ENCODE measurements at regions not wholly inside any gene's neighbourhood (a gene's known extent, or its start where the extent isn't known, plus 50 kb on each side); places are given as distances from the start of the nearest gene placed in this dataset.

- DNase-seq (ENCODE audit: low read depth, low spot score), result peak; percentile 14
- Mint-ChIP-seq H3K27me3 (ENCODE audit: low read depth) (peaks cover 42% of the 10 kb centered on the region), H3K27ac (ENCODE audit: unreplicated experiment) (no peak overlapping the region), H3K4me1 (peaks cover 23% of the 10 kb centered on the region), H3K36me3 (ENCODE audit: low read depth) (no peaks in the 10 kb centered on the region), H3K9me3 (peaks cover 6% of the 10 kb centered on the region), H3K4me3 (no peak overlapping the region)
- no peak for TF ChIP-seq CTCF (conservative IDR thresholded peaks at IDR 0.05)
These were observed 56.5 kb upstream of the SIRPA start for GRCh38 chr20:1838556-1839279.

- DNase-seq (ENCODE audit: low read depth, low spot score), result no peak
- Mint-ChIP-seq H3K9me3 (peaks cover 6% of the 10 kb centered on the region), H3K4me1 (peaks cover 27% of the 10 kb centered on the region), H3K36me3 (ENCODE audit: low read depth) (no peaks in the 10 kb centered on the region), H3K27ac (ENCODE audit: unreplicated experiment) (no peak overlapping the region), H3K4me3 (no peak overlapping the region), H3K27me3 (ENCODE audit: low read depth) (peaks cover 61% of the 10 kb centered on the region)
- TF ChIP-seq CTCF (conservative IDR thresholded peaks at IDR 0.05), result no peak
These were observed 59.8 kb upstream of the SIRPA start for GRCh38 chr20:1835186-1836035.

GRCh38 chr20:1833728-1834726 is 61.2 kb upstream of the SIRPA start:
- Mint-ChIP-seq H3K9me3 (peaks cover 2% of the 10 kb centered on the region), H3K4me3 (no peak overlapping the region), H3K27me3 (ENCODE audit: low read depth) (peaks cover 70% of the 10 kb centered on the region), H3K36me3 (ENCODE audit: low read depth) (no peaks in the 10 kb centered on the region), H3K27ac (ENCODE audit: unreplicated experiment) (no peak overlapping the region), H3K4me1 (peaks cover 22% of the 10 kb centered on the region)
- TF ChIP-seq CTCF (conservative IDR thresholded peaks at IDR 0.05), result no peak
- no peak for DNase-seq (ENCODE audit: low read depth, low spot score)

DNA sequence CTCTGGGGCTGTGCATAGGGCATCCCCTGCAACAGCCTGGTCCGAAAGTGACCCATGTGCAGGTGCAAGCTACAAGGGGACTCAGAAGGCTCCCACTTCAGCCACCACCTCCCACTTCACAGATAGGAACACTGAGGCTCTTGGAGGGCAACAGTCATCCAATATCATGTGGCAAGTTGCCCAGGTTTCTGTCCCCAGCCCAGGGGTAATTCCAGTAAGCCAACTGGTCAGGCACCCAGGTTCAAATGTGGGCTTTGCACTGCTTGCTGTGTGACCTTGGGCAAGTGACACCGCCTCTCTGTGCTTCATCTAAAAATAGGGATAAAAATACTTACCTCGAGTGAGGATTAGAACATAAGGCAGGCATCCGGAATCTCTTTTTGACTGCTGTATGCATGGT is 62.0 kb upstream of the SIRPA start:
- H3K4me3 Mint-ChIP-seq, result no peak overlapping the region
- H3K4me1 Mint-ChIP-seq, result peaks cover 19% of the 10 kb centered on the region
- no peak for TF ChIP-seq CTCF (conservative IDR thresholded peaks at IDR 0.05)
- no peak overlapping the region for H3K27ac Mint-ChIP-seq (ENCODE audit: unreplicated experiment)
- peaks cover 70% of the 10 kb centered on the region for H3K27me3 Mint-ChIP-seq (ENCODE audit: low read depth)
- DNase-seq (ENCODE audit: low read depth, low spot score), result no peak
- H3K36me3 Mint-ChIP-seq (ENCODE audit: low read depth), result no peaks in the 10 kb centered on the region
- no peaks in the 10 kb centered on the region for H3K9me3 Mint-ChIP-seq

GRCh38 chr20:1832634-1833033 is 62.6 kb upstream of the SIRPA start:
- no peaks in the 10 kb centered on the region for H3K9me3 Mint-ChIP-seq
- DNase-seq (ENCODE audit: low read depth, low spot score), result no peak
- peaks cover 21% of the 10 kb centered on the region for H3K4me1 Mint-ChIP-seq
- H3K27ac Mint-ChIP-seq (ENCODE audit: unreplicated experiment), result peak overlapping the region; percentile 47
- H3K4me3 Mint-ChIP-seq, result no peak overlapping the region
- TF ChIP-seq CTCF (conservative IDR thresholded peaks at IDR 0.05), result no peak
- peaks cover 71% of the 10 kb centered on the region for H3K27me3 Mint-ChIP-seq (ENCODE audit: low read depth)
- H3K36me3 Mint-ChIP-seq (ENCODE audit: low read depth), result no peaks in the 10 kb centered on the region
